Neuronal stem cell (in vitro differentiated cells): ENCODE measurements at regions not wholly inside any gene's neighbourhood (a gene's known extent, or its start where the extent isn't known, plus 50 kb on each side); places are given as distances from the start of the nearest gene placed in this dataset.

ENCODE experiments used
- DNase-seq: peaks from one replicate; pipeline ENCODE4 v3.0.0-alpha.2; 2013; ENCODE audit warnings: low spot score
- H2AFZ ChIP-seq: one replicate; pipeline ENCODE4 v1.6.1; 2013; ENCODE audit warnings: mild to moderate bottlenecking, low read length, inconsistent platforms
- H2AK5ac ChIP-seq: 2 replicates; pipeline ENCODE4 v1.6.1; 2013; ENCODE audit warnings: low read depth, mild to moderate bottlenecking, inconsistent platforms, low read length, moderate library complexity, mixed read lengths
- H2BK120ac ChIP-seq: 2 replicates; pipeline ENCODE4 v1.6.1; 2013; ENCODE audit warnings: low read depth, mild to moderate bottlenecking, inconsistent platforms, low read length, moderate library complexity, mixed read lengths
- H2BK12ac ChIP-seq: one replicate; pipeline ENCODE4 v1.6.1; 2013; ENCODE audit warnings: low read length, inconsistent platforms
- H2BK15ac ChIP-seq: 2 replicates; pipeline ENCODE4 v1.6.1; 2013; ENCODE audit warnings: mild to moderate bottlenecking, low read length, inconsistent platforms, mixed read lengths
- H2BK5ac ChIP-seq: one replicate; pipeline ENCODE4 v1.6.1; 2013; ENCODE audit warnings: inconsistent platforms, mild to moderate bottlenecking, low read length, moderate library complexity
- H3K14ac ChIP-seq: one replicate; pipeline ENCODE4 v1.6.1; 2013; ENCODE audit warnings: low read length, inconsistent platforms
- H3K18ac ChIP-seq: 2 replicates; pipeline ENCODE4 v1.6.1; 2013; ENCODE audit warnings: low read length, inconsistent platforms
- H3K23ac ChIP-seq: 2 replicates; pipeline ENCODE4 v1.6.1; 2013; ENCODE audit warnings: low read depth, mild to moderate bottlenecking, mixed read lengths, low read length, inconsistent platforms; ENCODE audit not compliant: poor library complexity
- H3K27ac ChIP-seq: replicated peaks from 3 replicates; pipeline ENCODE4 v1.5.1; 2013; ENCODE audit warnings: low read length, inconsistent platforms
- H3K27me3 ChIP-seq, 3 experiments: 2 replicates each; pipeline ENCODE4 v1.6.1; 2013; ENCODE audit warnings: low read length in 3 of 3, mild to moderate bottlenecking in 2 of 3, inconsistent platforms in 1 of 3, low read depth in 1 of 3, mixed read lengths in 1 of 3, moderate library complexity in 1 of 3; ENCODE audit not compliant: control insufficient read depth in 3 of 3, insufficient read depth in 3 of 3
- H3K36me3 ChIP-seq, 2 donors: replicated peaks in 1 of 2; 2 replicates each; pipeline ENCODE4 v1.6.1; 2013; ENCODE audit warnings: low read length in 2 of 2; ENCODE audit not compliant: control insufficient read depth in 2 of 2, insufficient read depth in 2 of 2
- H3K4ac ChIP-seq: 2 replicates; pipeline ENCODE4 v1.6.1; 2013; ENCODE audit warnings: inconsistent platforms, mild to moderate bottlenecking, low read length, moderate library complexity
- H3K4me1 ChIP-seq, 2 donors: 1 replicate in 1 of 2; 2 replicates in 1 of 2; pipeline ENCODE4 v1.6.1; 2013; ENCODE audit warnings: low read length in 2 of 2, low read depth in 1 of 2; ENCODE audit not compliant: control insufficient read depth in 2 of 2, insufficient read depth in 1 of 2
- H3K4me2 ChIP-seq: one replicate; pipeline ENCODE4 v1.6.1; 2013; ENCODE audit warnings: mild to moderate bottlenecking, low read length, inconsistent platforms; ENCODE audit not compliant: insufficient read depth, poor library complexity, severe bottlenecking
- H3K4me3 ChIP-seq, 2 donors: 2 replicates each; pipeline ENCODE4 v1.5.1; 2013; ENCODE audit warnings: low read length in 2 of 2, mild to moderate bottlenecking in 2 of 2, inconsistent platforms in 1 of 2, moderate library complexity in 1 of 2
- H3K79me1 ChIP-seq: one replicate; pipeline ENCODE4 v1.6.1; 2013; ENCODE audit warnings: low read depth, mild to moderate bottlenecking, inconsistent platforms, low read length, moderate library complexity
- H3K9ac ChIP-seq: one replicate; pipeline ENCODE4 v1.6.1; 2013; ENCODE audit warnings: mild to moderate bottlenecking, low read depth, low read length, inconsistent platforms; ENCODE audit not compliant: poor library complexity
- H3K9me3 ChIP-seq, 2 donors: replicated peaks in 1 of 2; 2 replicates each; pipeline versions ENCODE3 to v1.6.1; 2013; ENCODE audit warnings: low read length in 2 of 2, mild to moderate bottlenecking in 2 of 2, inconsistent platforms in 1 of 2, low read depth in 1 of 2, mixed read lengths in 1 of 2, moderate library complexity in 1 of 2; ENCODE audit not compliant: control insufficient read depth in 2 of 2, insufficient read depth in 1 of 2
- H4K8ac ChIP-seq: one replicate; pipeline ENCODE4 v1.6.1; 2013; ENCODE audit warnings: low read depth, mild to moderate bottlenecking, inconsistent platforms, low read length, moderate library complexity
- H4K91ac ChIP-seq: one replicate; pipeline ENCODE4 v1.6.1; 2013; ENCODE audit warnings: low read length, low read depth, mild to moderate bottlenecking, inconsistent platforms; ENCODE audit not compliant: poor library complexity
- WGBS, 2 donors: extraction: QIAGEN DNeasy Blood & Tissue Kit; methylation state at CpG; one replicate each; pipeline ENCODE4 v1.1.7; 2013; ENCODE audit warnings: missing lambda C conversion rate in 2 of 2, mixed read lengths in 1 of 2; ENCODE audit not compliant: insufficient read length in 2 of 2, insufficient replicate concordance in 1 of 2; ENCODE audit errors: extremely low coverage in 2 of 2; 5-methylcytosine and 5-hydroxymethylcytosine counted together

GRCh38 chr21:23706431-23706830 lies 1900.8 kb downstream of the MRPL39 start:
- WGBS, 2 donors = no CpG with 5 or more reads among the region's 2 CpGs
- no peaks in the 10 kb centered on the region for H3K27me3 ChIP-seq
- H4K91ac ChIP-seq = no peak overlapping the region
- H2BK120ac ChIP-seq = no peak overlapping the region
- no peak overlapping the region for H3K4ac ChIP-seq
- no peak overlapping the region for H3K9ac ChIP-seq
- no peak for DNase-seq
- H2BK15ac ChIP-seq = no peak overlapping the region
- H2BK12ac ChIP-seq = no peak overlapping the region
- H3K27ac ChIP-seq = no peak overlapping the region
- H4K8ac ChIP-seq = no peak overlapping the region
- H3K79me1 ChIP-seq = no peaks in the 10 kb centered on the region
- no peak overlapping the region for H2AK5ac ChIP-seq
- no peak overlapping the region for H3K4me3 ChIP-seq
- H3K14ac ChIP-seq = no peak overlapping the region
- H2BK5ac ChIP-seq = no peak overlapping the region
- no peak overlapping the region for H3K18ac ChIP-seq
- no peaks in the 10 kb centered on the region for H3K9me3 ChIP-seq
- H2AFZ ChIP-seq = no peak overlapping the region
- H3K4me2 ChIP-seq = no peak overlapping the region
- H3K23ac ChIP-seq = no peak overlapping the region
- H3K4me1 ChIP-seq = no peaks in the 10 kb centered on the region
- no peaks in the 10 kb centered on the region for H3K36me3 ChIP-seq

- no peak overlapping the region for H3K4me3 ChIP-seq
- no CpG with 5 or more reads among the region's 2 CpGs for WGBS, 2 donors
- no peak overlapping the region for H2BK120ac ChIP-seq
- no peak overlapping the region for H2BK12ac ChIP-seq
- H3K4ac ChIP-seq = no peak overlapping the region
- no peaks in the 10 kb centered on the region for H3K4me1 ChIP-seq
- H3K36me3 ChIP-seq = no peaks in the 10 kb centered on the region
- no peak overlapping the region for H2BK5ac ChIP-seq
- no peak overlapping the region for H4K91ac ChIP-seq
- no peak overlapping the region for H3K18ac ChIP-seq
- H2AFZ ChIP-seq = no peak overlapping the region
- H3K9me3 ChIP-seq = peaks cover 0 to 5% of the 10 kb centered on the region in 2 donors
- no peak for DNase-seq
- no peaks in the 10 kb centered on the region for H3K79me1 ChIP-seq
- H3K14ac ChIP-seq = no peak overlapping the region
- H3K27ac ChIP-seq = no peak overlapping the region
- no peak overlapping the region for H4K8ac ChIP-seq
- H3K23ac ChIP-seq = no peak overlapping the region
- H2AK5ac ChIP-seq = no peak overlapping the region
- H3K4me2 ChIP-seq = no peak overlapping the region
- no peak overlapping the region for H3K9ac ChIP-seq
- no peaks in the 10 kb centered on the region for H3K27me3 ChIP-seq
- H2BK15ac ChIP-seq = no peak overlapping the region
These were observed 1907.9 kb downstream of the MRPL39 start for GRCh38 chr21:23699402-23699801.

GRCh38 chr21:23698619-23699018 lies 1908.7 kb downstream of the MRPL39 start:
- H3K18ac ChIP-seq = no peak overlapping the region
- H3K9me3 ChIP-seq = peaks cover 0 to 5% of the 10 kb centered on the region in 2 donors
- H3K27ac ChIP-seq = no peak overlapping the region
- H3K27me3 ChIP-seq = no peaks in the 10 kb centered on the region
- H3K23ac ChIP-seq = no peak overlapping the region
- H3K36me3 ChIP-seq = no peaks in the 10 kb centered on the region
- no peak overlapping the region for H2BK120ac ChIP-seq
- no peak overlapping the region for H3K4ac ChIP-seq
- no peak overlapping the region for H2BK15ac ChIP-seq
- no CpG with 5 or more reads among the region's 1 CpG for WGBS, 2 donors
- H3K4me1 ChIP-seq = no peaks in the 10 kb centered on the region
- H2AFZ ChIP-seq = no peak overlapping the region
- DNase-seq = no peak
- H3K14ac ChIP-seq = no peak overlapping the region
- H2BK12ac ChIP-seq = no peak overlapping the region
- no peak overlapping the region for H4K8ac ChIP-seq
- no peak overlapping the region for H3K4me2 ChIP-seq
- H4K91ac ChIP-seq = no peak overlapping the region
- no peak overlapping the region for H2AK5ac ChIP-seq
- H3K9ac ChIP-seq = no peak overlapping the region
- H3K4me3 ChIP-seq = no peak overlapping the region
- H2BK5ac ChIP-seq = no peak overlapping the region
- no peaks in the 10 kb centered on the region for H3K79me1 ChIP-seq

GRCh38 chr21:23695443-23695842 lies 1911.8 kb downstream of the MRPL39 start:
- H2BK12ac ChIP-seq = no peak overlapping the region
- H3K14ac ChIP-seq = no peak overlapping the region
- H4K8ac ChIP-seq = no peak overlapping the region
- H3K4me3 ChIP-seq = no peak overlapping the region
- H2AFZ ChIP-seq = no peak overlapping the region
- no peak overlapping the region for H3K27ac ChIP-seq
- H2BK5ac ChIP-seq = no peak overlapping the region
- H2AK5ac ChIP-seq = no peak overlapping the region
- no peak overlapping the region for H3K4me2 ChIP-seq
- H2BK15ac ChIP-seq = no peak overlapping the region
- H3K23ac ChIP-seq = no peak overlapping the region
- H4K91ac ChIP-seq = no peak overlapping the region
- no peak overlapping the region for H3K9ac ChIP-seq
- no CpG with 5 or more reads among the region's 5 CpGs for WGBS, 2 donors
- no peak overlapping the region for H3K4ac ChIP-seq
- no peaks in the 10 kb centered on the region for H3K4me1 ChIP-seq
- no peaks in the 10 kb centered on the region for H3K27me3 ChIP-seq
- no peaks in the 10 kb centered on the region for H3K79me1 ChIP-seq
- H2BK120ac ChIP-seq = no peak overlapping the region
- no peak for DNase-seq
- no peak overlapping the region for H3K18ac ChIP-seq
- H3K36me3 ChIP-seq = no peaks in the 10 kb centered on the region
- peaks cover 0 to 4% of the 10 kb centered on the region in 2 donors for H3K9me3 ChIP-seq
